Lower leg skin (tissue), 4 donors: ENCODE measurements at regions not wholly inside any gene's neighbourhood (a gene's known extent, or its start where the extent isn't known, plus 50 kb on each side); places are given as distances from the start of the nearest gene placed in this dataset.

ENCODE experiments used
- DNase-seq, 2 donors: peaks; one replicate each; pipeline ENCODE4 v3.0.0-alpha.2; 2019; ENCODE audit warnings: low spot score in 2 of 2
- H3K4me3 ChIP-seq: fragments of 200-600 bp; sonication (generic); 2 replicates; pipeline ENCODE4 v1.5.1; 2017; ENCODE audit warnings: mild to moderate bottlenecking, low read depth; ENCODE audit not compliant: poor library complexity, severe bottlenecking
- CTCF ChIP-seq, 3 donors: fragments of 450-650 bp; IDR thresholded peaks; one replicate each; pipeline ENCODE4 v1.5.1; 2016; ENCODE audit warnings: antibody characterized with exemption in 3 of 3, mild to moderate bottlenecking in 3 of 3, moderate library complexity in 2 of 3
- POLR2A ChIP-seq, 2 donors: fragments of 450-650 bp; IDR thresholded peaks; one replicate each; pipeline ENCODE4 v1.6.1; 2016 to 2017; ENCODE audit warnings: antibody characterized with exemption in 2 of 2, mild to moderate bottlenecking in 1 of 2, moderate library complexity in 1 of 2
- WGBS, 2 donors: methylation state at CpG; one replicate each; pipeline ENCODE4 v1.1.5; 2018; 5-methylcytosine and 5-hydroxymethylcytosine counted together
- intact Hi-C: fragments of 100-400 bp; cut with DNase I; formaldehyde crosslinking; loops from one replicate; pipeline ENCODE4 v1.15.0; 2023; ENCODE audit warnings: low total_unique reads

- 40 to 48% methylated on average over 12 of the region's 12 CpGs for WGBS, 2 donors
- DNase-seq = peak in 1 of 2 donors; percentile 84
- no peak overlapping the region for H3K4me3 ChIP-seq
- TF ChIP-seq CTCF (IDR thresholded peaks at IDR 0.05) (no peak), POLR2A (IDR thresholded peaks at IDR 0.05) (no peak)
- intact Hi-C loops = no loop called here
Measured at GRCh38 chr18:76670564-76671288, 151.6 kb upstream of the ZNF236 start.

GRCh38 chr18:76668546-76668945 lies 153.8 kb upstream of the ZNF236 start:
- no peak overlapping the region for H3K4me3 ChIP-seq
- 77 to 89% methylated on average over 5 of the region's 5 CpGs for WGBS, 2 donors
- TF ChIP-seq CTCF (IDR thresholded peaks at IDR 0.05) = no peak
- no peak for TF ChIP-seq POLR2A (IDR thresholded peaks at IDR 0.05)
- intact Hi-C loops = loop anchor here (5.0 kb wide), 1 partner anchor 1574 kb away; no protein-coding TSS in a partner anchor
- DNase-seq = no peak

- DNase-seq = no peak
- WGBS, 2 donors = 91 to 96% methylated on average over 8 of the region's 8 CpGs
- H3K4me3 ChIP-seq = no peak overlapping the region
- intact Hi-C loops = loop anchor here (5.0 kb wide), 1 partner anchor 1574 kb away; no protein-coding TSS in a partner anchor
- no peak for TF ChIP-seq CTCF (IDR thresholded peaks at IDR 0.05)
- TF ChIP-seq POLR2A (IDR thresholded peaks at IDR 0.05) = no peak
Measured at GRCh38 chr18:76668119-76668518, 154.2 kb upstream of the ZNF236 start.

GRCh38 chr18:76667603-76668002 lies 154.8 kb upstream of the ZNF236 start:
- intact Hi-C loops = loop anchor here (5.0 kb wide), 1 partner anchor 1575 kb away; no protein-coding TSS in a partner anchor
- DNase-seq = no peak
- 91 to 92% methylated on average over 12 of the region's 12 CpGs for WGBS, 2 donors
- H3K4me3 ChIP-seq = no peak overlapping the region
- TF ChIP-seq POLR2A (IDR thresholded peaks at IDR 0.05) = no peak
- TF ChIP-seq CTCF (IDR thresholded peaks at IDR 0.05) = no peak

GRCh38 chr18:76662626-76663025 lies 159.7 kb upstream of the ZNF236 start:
- TF ChIP-seq CTCF (IDR thresholded peaks at IDR 0.05) (no peak), POLR2A (IDR thresholded peaks at IDR 0.05) (no peak)
- intact Hi-C loops = no loop called here
- no peak for DNase-seq
- 50 to 59% methylated on average over 7 of the region's 7 CpGs for WGBS, 2 donors
- H3K4me3 ChIP-seq = no peak overlapping the region
